ENCODE measurements at regions not wholly inside any gene's neighbourhood (a gene's known extent, or its start where the extent isn't known, plus 50 kb on each side); places are given as distances from the start of the nearest gene placed in this dataset.

DNA sequence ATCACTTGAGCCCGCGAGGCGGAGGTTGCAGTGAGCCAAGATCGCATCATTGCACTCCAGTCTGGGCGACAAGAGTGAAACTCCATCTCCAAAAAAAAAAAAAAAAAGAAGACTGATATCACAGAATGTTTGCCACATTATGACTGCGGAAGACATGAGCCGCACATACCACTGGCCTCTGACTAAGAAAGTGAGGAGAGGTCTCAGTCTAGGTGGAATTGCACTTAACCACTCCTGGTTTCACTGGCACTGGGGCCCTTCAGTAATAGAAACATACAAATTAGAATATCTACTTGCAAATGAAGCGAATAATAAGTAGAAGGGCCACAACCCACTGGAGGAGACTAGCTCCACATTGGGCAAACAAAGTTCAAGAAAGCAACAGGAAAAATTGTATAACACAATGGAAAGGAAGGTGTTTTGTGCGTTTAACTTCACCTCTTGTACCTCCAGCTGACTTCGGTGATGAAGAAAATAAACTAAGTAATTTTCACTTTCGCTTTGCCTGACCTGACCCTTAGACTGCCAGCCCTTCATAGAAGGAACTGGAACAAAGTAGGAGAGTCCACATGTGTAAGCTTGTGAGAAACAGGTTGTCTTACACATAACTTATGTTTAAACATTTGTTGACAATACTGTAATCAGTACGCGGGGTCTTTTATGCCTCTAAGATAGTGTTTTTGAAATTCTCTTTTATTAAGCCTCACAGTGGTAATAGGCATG, 147.5 kb upstream of the TSHZ2 start (continued):
- no peak for TF ChIP-seq TBP (IDR thresholded peaks at IDR 0.05; ENCODE audit: low read depth, low read length)
- no peak for TF ChIP-seq TCF12 (IDR thresholded peaks at IDR 0.05; ENCODE audit: low read depth, low read length)
- no peak for TF ChIP-seq RNF2 (IDR thresholded peaks at IDR 0.05; ENCODE audit: borderline replicate concordance, low read depth, low read length, missing control alignments, poor library complexity, severe bottlenecking)
- no peak for TF ChIP-seq CBX5 (IDR thresholded peaks at IDR 0.05; ENCODE audit: low read depth, low read length)
- no peak for TF ChIP-seq GABPA (IDR thresholded peaks at IDR 0.05; ENCODE audit: borderline replicate concordance, insufficient read depth, low read length)

Measured in H1 (cell line).